Cardiac muscle cell (in vitro differentiated cells and primary cell): ENCODE measurements at regions not wholly inside any gene's neighbourhood (a gene's known extent, or its start where the extent isn't known, plus 50 kb on each side); places are given as distances from the start of the nearest gene placed in this dataset.

Experiments
- DNase-seq, 2 donors: peaks; one replicate each; pipeline versions ENCODE4 v3.0.0 to v3.0.0-alpha.2; 2010 to 2017; ENCODE audit warnings: low read depth in 1 of 2, low spot score in 1 of 2
- H3K27ac ChIP-seq: fragments of 200-600 bp; sonication (generic); 2 replicates; pipeline ENCODE4 v1.5.1; 2016
- H3K27me3 ChIP-seq: fragments of 200-600 bp; sonication (generic); 2 replicates; pipeline ENCODE4 v1.6.0; 2016; ENCODE audit warnings: control low read depth
- H3K36me3 ChIP-seq: fragments of 200-600 bp; sonication (generic); 2 replicates; pipeline ENCODE4 v1.5.1; 2016; ENCODE audit warnings: control low read depth
- H3K4me1 ChIP-seq: fragments of 200-600 bp; sonication (generic); 2 replicates; pipeline ENCODE4 v1.8.1; 2017; ENCODE audit warnings: low read depth, mild to moderate bottlenecking, mixed run types
- H3K4me3 ChIP-seq: fragments of 200-600 bp; sonication (generic); 2 replicates; pipeline ENCODE4 v1.5.1; 2016; ENCODE audit warnings: mild to moderate bottlenecking
- H3K9me3 ChIP-seq: fragments of 200-600 bp; sonication (generic); 2 replicates; pipeline ENCODE4 v1.5.1; 2017; ENCODE audit warnings: low read depth, mild to moderate bottlenecking, control low read depth
- CTCF ChIP-seq: IDR thresholded peaks from 2 replicates; pipeline ENCODE4 v1.5.1; 2012; ENCODE audit warnings: low read depth, mild to moderate bottlenecking, low read length

GRCh38 chr1:229093238-229093540 is 177.7 kb upstream of the RAB4A start:
- Histone ChIP-seq H3K9me3 (no peaks in the 10 kb centered on the region), H3K27me3 (peaks cover 5% of the 10 kb centered on the region), H3K27ac (no peak overlapping the region), H3K4me1 (no peaks in the 10 kb centered on the region), H3K36me3 (no peaks in the 10 kb centered on the region), H3K4me3 (no peak overlapping the region)
- no peak for DNase-seq
- TF ChIP-seq CTCF = no peak

- H3K4me3 ChIP-seq = no peak overlapping the region
- DNase-seq = no peak
- no peak overlapping the region for H3K27ac ChIP-seq
- no peaks in the 10 kb centered on the region for H3K36me3 ChIP-seq
- no peaks in the 10 kb centered on the region for H3K9me3 ChIP-seq
- TF ChIP-seq CTCF = no peak
- peaks cover 5% of the 10 kb centered on the region for H3K27me3 ChIP-seq
- no peaks in the 10 kb centered on the region for H3K4me1 ChIP-seq
Observed at GRCh38 chr1:229093609-229094336, 177.1 kb upstream of the RAB4A start.

GRCh38 chr1:229094476-229095311 is 176.2 kb upstream of the RAB4A start:
- Histone ChIP-seq H3K36me3 (no peaks in the 10 kb centered on the region), H3K4me3 (no peak overlapping the region), H3K27me3 (peaks cover 5% of the 10 kb centered on the region), H3K9me3 (no peaks in the 10 kb centered on the region), H3K27ac (no peak overlapping the region), H3K4me1 (no peaks in the 10 kb centered on the region)
- no peak for TF ChIP-seq CTCF
- peak in 1 of 2 donors; percentile 78 for DNase-seq

GRCh38 chr1:229095325-229095724 is 175.6 kb upstream of the RAB4A start:
- no peaks in the 10 kb centered on the region for H3K4me1 ChIP-seq
- H3K27ac ChIP-seq = no peak overlapping the region
- DNase-seq = no peak
- no peak for TF ChIP-seq CTCF
- H3K9me3 ChIP-seq = no peaks in the 10 kb centered on the region
- H3K36me3 ChIP-seq = no peaks in the 10 kb centered on the region
- H3K4me3 ChIP-seq = no peak overlapping the region
- H3K27me3 ChIP-seq = peaks cover 5% of the 10 kb centered on the region

GRCh38 chr1:229097356-229097755 is 173.6 kb upstream of the RAB4A start:
- Histone ChIP-seq H3K4me3 (no peak overlapping the region), H3K27ac (no peak overlapping the region), H3K27me3 (peaks cover 8% of the 10 kb centered on the region), H3K36me3 (no peaks in the 10 kb centered on the region), H3K9me3 (no peaks in the 10 kb centered on the region), H3K4me1 (no peaks in the 10 kb centered on the region)
- TF ChIP-seq CTCF = no peak
- DNase-seq = no peak
